Cardiac muscle cell (in vitro differentiated cells and primary cell): ENCODE measurements at regions not wholly inside any gene's neighbourhood (a gene's known extent, or its start where the extent isn't known, plus 50 kb on each side); places are given as distances from the start of the nearest gene placed in this dataset.
A peak's percentile ranks its signal among the peaks of the same experiment; 100 is the strongest.

Experiments
- DNase-seq, 2 donors: peaks; one replicate each; pipeline versions ENCODE4 v3.0.0 to v3.0.0-alpha.2; 2010 to 2017; ENCODE audit warnings: low read depth in 1 of 2, low spot score in 1 of 2
- H3K27ac ChIP-seq: fragments of 200-600 bp; sonication (generic); 2 replicates; pipeline ENCODE4 v1.5.1; 2016
- H3K27me3 ChIP-seq: fragments of 200-600 bp; sonication (generic); 2 replicates; pipeline ENCODE4 v1.6.0; 2016; ENCODE audit warnings: control low read depth
- H3K36me3 ChIP-seq: fragments of 200-600 bp; sonication (generic); 2 replicates; pipeline ENCODE4 v1.5.1; 2016; ENCODE audit warnings: control low read depth
- H3K4me1 ChIP-seq: fragments of 200-600 bp; sonication (generic); 2 replicates; pipeline ENCODE4 v1.8.1; 2017; ENCODE audit warnings: low read depth, mild to moderate bottlenecking, mixed run types
- H3K4me3 ChIP-seq: fragments of 200-600 bp; sonication (generic); 2 replicates; pipeline ENCODE4 v1.5.1; 2016; ENCODE audit warnings: mild to moderate bottlenecking
- H3K9me3 ChIP-seq: fragments of 200-600 bp; sonication (generic); 2 replicates; pipeline ENCODE4 v1.5.1; 2017; ENCODE audit warnings: low read depth, mild to moderate bottlenecking, control low read depth
- CTCF ChIP-seq: IDR thresholded peaks from 2 replicates; pipeline ENCODE4 v1.5.1; 2012; ENCODE audit warnings: low read depth, mild to moderate bottlenecking, low read length

- H3K4me3 ChIP-seq = no peak overlapping the region
- DNase-seq = no peak
- no peaks in the 10 kb centered on the region for H3K4me1 ChIP-seq
- H3K27ac ChIP-seq = no peak overlapping the region
- H3K36me3 ChIP-seq = no peaks in the 10 kb centered on the region
- H3K27me3 ChIP-seq = no peaks in the 10 kb centered on the region
- no peaks in the 10 kb centered on the region for H3K9me3 ChIP-seq
- no peak for TF ChIP-seq CTCF
These were observed 160.1 kb downstream of the FAM124B start for GRCh38 chr2:224241812-224242211.

DNA sequence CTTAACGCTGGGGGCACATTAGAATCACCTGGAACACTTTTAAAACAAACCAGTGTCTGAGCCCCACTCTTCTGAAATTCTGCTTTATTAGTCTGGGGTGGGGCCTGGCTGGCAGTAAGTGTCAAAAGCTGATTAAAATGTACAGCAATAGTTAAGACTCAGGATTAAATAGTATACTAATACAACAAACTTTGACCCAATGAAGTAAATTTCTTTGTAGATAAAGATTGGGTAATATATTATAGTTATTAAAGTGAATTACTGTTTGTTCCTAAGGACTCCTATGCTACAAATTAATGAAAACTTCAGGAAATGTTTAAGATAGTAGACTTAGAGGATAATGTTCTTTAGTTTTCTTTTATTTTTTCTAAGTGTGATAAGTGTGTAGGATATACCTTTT, 160.9 kb downstream of the FAM124B start:
- DNase-seq = no peak
- no peak overlapping the region for H3K27ac ChIP-seq

GRCh38 chr2:224223851-224224555, 177.9 kb downstream of the FAM124B start:
- no peak for TF ChIP-seq CTCF
- no peaks in the 10 kb centered on the region for H3K9me3 ChIP-seq
- H3K4me1 ChIP-seq = peaks cover 5% of the 10 kb centered on the region
- H3K36me3 ChIP-seq = no peaks in the 10 kb centered on the region
- no peak overlapping the region for H3K4me3 ChIP-seq
- no peak overlapping the region for H3K27ac ChIP-seq
- H3K27me3 ChIP-seq = no peaks in the 10 kb centered on the region
- no peak for DNase-seq

More for the DNA sequence above, 160.9 kb downstream of the FAM124B start:
- Histone ChIP-seq H3K4me1 (no peaks in the 10 kb centered on the region), H3K27me3 (no peaks in the 10 kb centered on the region), H3K4me3 (no peak overlapping the region), H3K36me3 (no peaks in the 10 kb centered on the region), H3K9me3 (no peaks in the 10 kb centered on the region)
- no peak for TF ChIP-seq CTCF

- no peak overlapping the region for H3K27ac ChIP-seq
- no peak for TF ChIP-seq CTCF
- no peaks in the 10 kb centered on the region for H3K36me3 ChIP-seq
- H3K4me1 ChIP-seq = peaks cover 5% of the 10 kb centered on the region
- no peak overlapping the region for H3K4me3 ChIP-seq
- H3K27me3 ChIP-seq = no peaks in the 10 kb centered on the region
- H3K9me3 ChIP-seq = no peaks in the 10 kb centered on the region
- no peak for DNase-seq
These were observed 178.9 kb downstream of the FAM124B start for GRCh38 chr2:224222974-224223373.

DNA sequence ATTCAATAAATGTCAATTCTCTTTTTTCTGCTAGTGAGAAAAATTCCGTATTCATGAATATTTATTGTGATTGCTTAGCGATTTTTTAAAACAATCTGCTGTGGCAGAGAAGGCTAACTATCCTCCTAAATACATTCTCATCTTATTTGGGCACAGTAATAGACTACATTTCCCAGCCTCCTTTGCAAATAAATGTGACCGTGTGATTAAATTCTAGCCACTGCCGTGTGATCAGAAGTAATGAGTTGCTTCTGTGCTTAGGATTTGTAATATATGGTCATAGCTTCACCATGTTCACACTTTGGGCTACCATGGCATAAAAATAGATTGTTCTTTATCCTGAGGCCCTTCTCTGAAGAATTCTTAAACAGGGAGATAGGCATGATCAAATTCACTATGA, 179.6 kb downstream of the FAM124B start:
- Histone ChIP-seq H3K36me3 (no peaks in the 10 kb centered on the region), H3K27ac (no peak overlapping the region), H3K4me3 (no peak overlapping the region), H3K9me3 (no peaks in the 10 kb centered on the region), H3K4me1 (peaks cover 5% of the 10 kb centered on the region), H3K27me3 (no peaks in the 10 kb centered on the region)
- no peak for TF ChIP-seq CTCF
- DNase-seq = peak; percentile 19 to 48
